Heart left ventricle (tissue), 16 donors: ENCODE measurements at regions not wholly inside any gene's neighbourhood (a gene's known extent, or its start where the extent isn't known, plus 50 kb on each side); places are given as distances from the start of the nearest gene placed in this dataset.

Experiments used
- ATAC-seq, 4 donors: fragments of 200-7000 bp; cut with Tn5 transposase; one replicate each; pipeline ENCODE4 v1.9.1; 2020 to 2022; ENCODE audit warnings: moderate library complexity in 4 of 4, mild to moderate bottlenecking in 3 of 4, moderate number of reproducible peaks in 1 of 4
- DNase-seq, 5 donors: peaks; one replicate each; pipeline ENCODE4 v3.0.0-alpha.2; 2020
- H3K27ac ChIP-seq, 12 donors: fragments of 200-600 bp; sonication (generic) in 4 of 12; one replicate each; pipeline versions ENCODE4 v1.5.0 to v1.8.0; 2016 to 2022; ENCODE audit warnings: mild to moderate bottlenecking in 2 of 12
- H3K27me3 ChIP-seq, 9 donors: fragments of 200-600 bp; sonication (generic) in 2 of 9; one replicate each; pipeline versions ENCODE4 v1.5.1 to v1.8.0; 2016 to 2022; ENCODE audit warnings: mild to moderate bottlenecking in 3 of 9
- H3K36me3 ChIP-seq, 9 donors: fragments of 200-600 bp; sonication (generic) in 2 of 9; one replicate each; pipeline versions ENCODE4 v1.5.0 to v1.8.0; 2018 to 2022; ENCODE audit warnings: mild to moderate bottlenecking in 2 of 9
- H3K4me1 ChIP-seq, 12 donors: fragments of 200-600 bp; sonication (generic) in 4 of 12; one replicate each; pipeline versions ENCODE4 v1.5.0 to v1.8.0; 2016 to 2022; ENCODE audit warnings: mild to moderate bottlenecking in 3 of 12
- H3K4me3 ChIP-seq, 12 donors: fragments of 200-600 bp; sonication (generic) in 4 of 12; one replicate each; pipeline versions ENCODE4 v1.5.0 to v1.8.0; 2017 to 2022; ENCODE audit warnings: mild to moderate bottlenecking in 9 of 12, moderate library complexity in 4 of 12
- H3K9me3 ChIP-seq, 12 donors: fragments of 200-600 bp; sonication (generic) in 4 of 12; one replicate each; pipeline versions ENCODE4 v1.5.0 to v1.8.0; 2016 to 2022; ENCODE audit warnings: mild to moderate bottlenecking in 1 of 12
- CTCF ChIP-seq, 12 donors: fragments of 200-600 bp; sonication (generic) in 4 of 12; IDR thresholded peaks; one replicate each; pipeline versions ENCODE4 v1.5.0 to v1.8.0; 2018 to 2022; ENCODE audit warnings: antibody characterized with exemption in 12 of 12, mild to moderate bottlenecking in 5 of 12
- POLR2A ChIP-seq, 2 donors: fragments of 450-650 bp; IDR thresholded peaks; one replicate each; pipeline ENCODE4 v1.6.1; 2017; ENCODE audit warnings: antibody characterized with exemption in 2 of 2, mild to moderate bottlenecking in 2 of 2, moderate library complexity in 2 of 2
- WGBS, 4 donors: extraction: QIAGEN DNeasy Blood & Tissue Kit in 2 of 4; methylation state at CpG; one replicate each; pipeline versions ENCODE4 v1.1.5 to v1.1.7; 2013 to 2018; 5-methylcytosine and 5-hydroxymethylcytosine counted together
- intact Hi-C, 10 donors: fragments of 100-400 bp; cut with DNase I; formaldehyde crosslinking; loops; one replicate each; pipeline versions ENCODE4 v1.11.1 to v1.14.2; 2022
- donor health status: ischemic (EF 13 %, LVEDD 7.1; RV severe dilation, severe dysfunction).
- donor health status: healthy with polysubstance abuse.
- donor health status: DM: no; HTN: yes; CAD: no.
- donor health status: DM: no; HTN: no; CAD: no.
- donor health status: ischemic (EF 25% LVEDD 6.9; RV normal size, moderate dysfunction).
- donor health status: ischemic (EF 25% LVEDD 5.7; RV mildly dilated, moderate dysfunction).
- donor health status: healthy.
- donor health status: DM: yes; HTN: yes; CAD: no.
- donor health status: ischemic (EF 35%, LVEDD 5.7; RV mildly dilated, moderate dysfunction).
- donor health status: nonischemic (EF 11% LVEDD 7.7; RV severe dilation, severe dysfunction).
- donor health status: DM: yes; HTN: yes; CAD: no.
- donor health status: PGD.
- donor health status: ischemic (EF 29% LVEDD 5.4; RV normal size, mild dysfunction).
- donor health status: nonischemic (EF 23%, LVEDD 6.1; RV moderate dilation, normal function).

GRCh38 chr18:47611649-47612048 is 318.8 kb downstream of the SMAD2 start:
- Histone ChIP-seq H3K4me1 (no peaks in the 10 kb centered on the region), H3K36me3 (no peaks in the 10 kb centered on the region), H3K9me3 (peaks cover 0 to 13% (median 0%) of the 10 kb centered on the region in 12 donors), H3K27ac (no peak overlapping the region), H3K4me3 (no peak overlapping the region), H3K27me3 (no peaks in the 10 kb centered on the region)
- ATAC-seq (no peak), DNase-seq (no peak)
- WGBS, 4 donors: 31 to 55% (median 45%) methylated on average over 3 of the region's 3 CpGs
- TF ChIP-seq POLR2A (IDR thresholded peaks at IDR 0.05): no peak
- no peak for TF ChIP-seq CTCF (IDR thresholded peaks at IDR 0.05)
- intact Hi-C loops: no loop called here

GRCh38 chr18:47606526-47606925 is 323.9 kb downstream of the SMAD2 start:
- Histone ChIP-seq H3K27ac (no peak overlapping the region), H3K36me3 (no peaks in the 10 kb centered on the region), H3K4me1 (no peaks in the 10 kb centered on the region), H3K27me3 (no peaks in the 10 kb centered on the region), H3K4me3 (no peak overlapping the region), H3K9me3 (peaks cover 0 to 13% (median 0%) of the 10 kb centered on the region in 12 donors)
- WGBS, 4 donors: 37 to 58% (median 48%) methylated on average over 5 of the region's 5 CpGs
- intact Hi-C loops: no loop called here
- no peak for ATAC-seq
- no peak for TF ChIP-seq POLR2A (IDR thresholded peaks at IDR 0.05)
- no peak for TF ChIP-seq CTCF (IDR thresholded peaks at IDR 0.05)
- DNase-seq: no peak

- DNase-seq (no peak), ATAC-seq (no peak)
- Histone ChIP-seq H3K9me3 (peaks cover 0 to under 1% (median 0%) of the 10 kb centered on the region in 12 donors), H3K27me3 (no peaks in the 10 kb centered on the region), H3K36me3 (no peaks in the 10 kb centered on the region), H3K27ac (no peak overlapping the region), H3K4me1 (no peaks in the 10 kb centered on the region), H3K4me3 (no peak overlapping the region)
- TF ChIP-seq CTCF (IDR thresholded peaks at IDR 0.05): no peak
- no peak for TF ChIP-seq POLR2A (IDR thresholded peaks at IDR 0.05)
- intact Hi-C loops: no loop called here
- WGBS, 4 donors: 31 to 53% (median 42%) methylated on average over 1 of the region's 1 CpG
These were observed 325.4 kb downstream of the SMAD2 start for GRCh38 chr18:47605093-47605492.

- intact Hi-C loops: no loop called here
- WGBS, 4 donors: 72 to 86% (median 80%) methylated on average over 5 of the region's 5 CpGs
- no peaks in the 10 kb centered on the region for H3K27me3 ChIP-seq
- DNase-seq (no peak), ATAC-seq (no peak)
- no peak for TF ChIP-seq CTCF (IDR thresholded peaks at IDR 0.05)
- TF ChIP-seq POLR2A (IDR thresholded peaks at IDR 0.05): no peak
- H3K9me3 ChIP-seq: no peaks in the 10 kb centered on the region
- H3K4me1 ChIP-seq: no peaks in the 10 kb centered on the region
- no peak overlapping the region for H3K4me3 ChIP-seq
- H3K36me3 ChIP-seq: no peaks in the 10 kb centered on the region
- no peak overlapping the region for H3K27ac ChIP-seq
These were observed 326.4 kb downstream of the SMAD2 start for GRCh38 chr18:47604021-47604420.
